ENCODE measurements at regions not wholly inside any gene's neighbourhood (a gene's known extent, or its start where the extent isn't known, plus 50 kb on each side); places are given as distances from the start of the nearest gene placed in this dataset.

- no peak for TF ChIP-seq CTCF (conservative IDR thresholded peaks at IDR 0.05; ENCODE audit: low read length)
- TF ChIP-seq EZH2phosphoT487 (IDR thresholded peaks at IDR 0.05; ENCODE audit: borderline replicate concordance): no peak
These were observed 1215.8 kb downstream of the CNTNAP5 start for GRCh38 chr2:125240870-125241269.

Data from Loucy (cell line).